ENCODE measurements at regions not wholly inside any gene's neighbourhood (a gene's known extent, or its start where the extent isn't known, plus 50 kb on each side); places are given as distances from the start of the nearest gene placed in this dataset.

- TF ChIP-seq CTCF (IDR thresholded peaks at IDR 0.05; ENCODE audit: extremely low read depth in 1 of 2, insufficient read depth in 1 of 2, low read depth in 1 of 2, low read length in 2 of 2) (no peak), POLR2AphosphoS5 (IDR thresholded peaks at IDR 0.05; ENCODE audit: insufficient read depth, low read depth, low read length) (no peak), EZH2 (IDR thresholded peaks at IDR 0.05; ENCODE audit: borderline replicate concordance, low read depth, low read length, severe bottlenecking) (no peak), MYC (IDR thresholded peaks at IDR 0.05; ENCODE audit: low read depth, low read length) (no peak), POLR2A (IDR thresholded peaks at IDR 0.05; ENCODE audit: low read depth, low read length) (no peak), MAX (IDR thresholded peaks at IDR 0.05; ENCODE audit: insufficient read depth, insufficient read length) (no peak)
These were observed 499.0 kb downstream of the ACTL7B start for GRCh38 chr9:108356806-108357205.

Measured in endothelial cell of umbilical vein (primary cell).